WTC11 (cell line): ENCODE measurements at regions not wholly inside any gene's neighbourhood (a gene's known extent, or its start where the extent isn't known, plus 50 kb on each side); places are given as distances from the start of the nearest gene placed in this dataset.

Experiments
- ATAC-seq: fragments of 200-7000 bp; cut with Tn5 transposase; 2 replicates; pipeline ENCODE4 v1.10.0; 2021; ENCODE audit warnings: mild to moderate bottlenecking, moderate library complexity
- CTCF ChIA-PET: fragments of 300-600 bp; sonication (Branson Sonifier 250); formaldehyde crosslinking; loops from one replicate; lab custom pipeline; 2021; ENCODE audit warnings: antibody characterized with exemption; lab: Charles Lee
- POLR2A ChIA-PET: fragments of 350-600 bp; sonication (Branson Sonifier 250); formaldehyde crosslinking; loops from one replicate; lab custom pipeline; 2021; ENCODE audit warnings: antibody characterized with exemption; lab: Charles Lee
- DNase-seq: peaks from one replicate; pipeline ENCODE4 v3.0.0; 2021; ENCODE audit warnings: low spot score
- H3K27ac Mint-ChIP-seq: 2 replicates; pipeline ENCODE4 v1.8.0; 2021; ENCODE audit warnings: mixed read lengths
- H3K27me3 Mint-ChIP-seq: 2 replicates; pipeline ENCODE4 v1.8.0; 2021; ENCODE audit warnings: low read depth, mild to moderate bottlenecking, moderate library complexity, mixed read lengths
- H3K36me3 Mint-ChIP-seq: 2 replicates; pipeline ENCODE4 v1.8.0; 2021; ENCODE audit warnings: mixed read lengths
- H3K4me1 Mint-ChIP-seq: 2 replicates; pipeline ENCODE4 v1.8.0; 2022; ENCODE audit warnings: mixed read lengths
- H3K4me3 Mint-ChIP-seq: 2 replicates; pipeline ENCODE4 v1.8.0; 2021; ENCODE audit warnings: mild to moderate bottlenecking, moderate library complexity, mixed read lengths
- H3K9me3 Mint-ChIP-seq: 2 replicates; pipeline ENCODE4 v1.8.0; 2021; ENCODE audit warnings: mixed read lengths
- ESRRA ChIP-seq: sonication (generic); formaldehyde crosslinking; IDR thresholded peaks from 2 replicates; pipeline ENCODE4 v1.8.1; 2022; ENCODE audit warnings: mild to moderate bottlenecking, missing genetic modification reagents, borderline replicate concordance
- JAZF1 ChIP-seq: fragments of 250-450 bp; sonication (Bioruptor Pico); IDR thresholded peaks from 2 replicates; pipeline ENCODE4 v1.9.0; 2021; ENCODE audit warnings: moderate library complexity, mild to moderate bottlenecking, inconsistent platforms
- KAT7 ChIP-seq: sonication (generic); formaldehyde crosslinking; IDR thresholded peaks from 2 replicates; pipeline ENCODE4 v1.8.1; 2023; ENCODE audit warnings: missing genetic modification reagents, mild to moderate bottlenecking, borderline replicate concordance
- NR2C2 ChIP-seq: sonication (generic); formaldehyde crosslinking; IDR thresholded peaks from 2 replicates; pipeline ENCODE4 v1.8.0; 2022; ENCODE audit warnings: mild to moderate bottlenecking, missing genetic modification reagents
- RORB ChIP-seq: fragments of 250-450 bp; sonication (Bioruptor Pico); IDR thresholded peaks from 2 replicates; pipeline ENCODE4 v1.9.0; 2021; ENCODE audit warnings: mild to moderate bottlenecking
- SMAD4 ChIP-seq: sonication (generic); formaldehyde crosslinking; IDR thresholded peaks from 2 replicates; pipeline ENCODE4 v1.8.0; 2022; ENCODE audit warnings: mild to moderate bottlenecking, missing genetic modification reagents
- SOX15 ChIP-seq: fragments of 250-450 bp; sonication (Bioruptor Pico); IDR thresholded peaks from 2 replicates; pipeline ENCODE4 v1.9.0; 2021; ENCODE audit warnings: mild to moderate bottlenecking
- TEAD1 ChIP-seq: sonication (generic); formaldehyde crosslinking; IDR thresholded peaks from 2 replicates; pipeline ENCODE4 v1.8.0; 2022; ENCODE audit warnings: mild to moderate bottlenecking, missing genetic modification reagents
- TEAD4 ChIP-seq: sonication (generic); formaldehyde crosslinking; IDR thresholded peaks from 2 replicates; pipeline ENCODE4 v1.8.0; 2022; ENCODE audit warnings: mild to moderate bottlenecking, missing genetic modification reagents
- ZNF396 ChIP-seq: fragments of 250-450 bp; sonication (Bioruptor Pico); IDR thresholded peaks from 2 replicates; pipeline ENCODE4 v1.8.0; 2021; ENCODE audit warnings: mild to moderate bottlenecking, moderate library complexity, borderline replicate concordance
- ZNF423 ChIP-seq: fragments of 250-450 bp; sonication (Bioruptor Pico); IDR thresholded peaks from 2 replicates; pipeline ENCODE4 v2.1.2; 2022; ENCODE audit warnings: mild to moderate bottlenecking, moderate library complexity
- TF ChIP-seq, protein P1 (sequence below): sonication (generic); formaldehyde crosslinking; IDR thresholded peaks from 2 replicates; pipeline ENCODE4 v1.8.1; 2022; ENCODE audit warnings: mild to moderate bottlenecking, moderate library complexity, missing genetic modification reagents
- TF ChIP-seq, protein P2 (sequence below): sonication (generic); formaldehyde crosslinking; IDR thresholded peaks from 2 replicates; pipeline ENCODE4 v1.8.1; 2022; ENCODE audit warnings: low read depth, mild to moderate bottlenecking, moderate library complexity, missing genetic modification reagents, borderline replicate concordance
- TF ChIP-seq, protein P3 (sequence below): sonication (generic); formaldehyde crosslinking; IDR thresholded peaks from 2 replicates; pipeline ENCODE4 v1.8.1; 2023; ENCODE audit warnings: mild to moderate bottlenecking, missing genetic modification reagents, borderline replicate concordance
- TF ChIP-seq, protein P4 (sequence below): fragments of 200-600 bp; IDR thresholded peaks from 2 replicates; pipeline ENCODE4 v1.8.0; 2022; ENCODE audit warnings: antibody characterized with exemption
- TF ChIP-seq, protein P5 (sequence below): sonication (generic); formaldehyde crosslinking; IDR thresholded peaks from 2 replicates; pipeline ENCODE4 v1.8.1; 2023; ENCODE audit warnings: mild to moderate bottlenecking, missing genetic modification reagents, moderate library complexity
- TF ChIP-seq, protein P6 (sequence below): sonication (generic); formaldehyde crosslinking; conservative IDR thresholded peaks from 2 replicates; pipeline ENCODE4 v1.8.1; 2023; ENCODE audit warnings: mild to moderate bottlenecking, low read depth, missing genetic modification reagents, moderate library complexity
- TF ChIP-seq, protein P7 (sequence below): fragments of 250-450 bp; sonication (Bioruptor Pico); conservative IDR thresholded peaks from 2 replicates; pipeline ENCODE4 v1.9.0; 2021; ENCODE audit warnings: mild to moderate bottlenecking
- TF ChIP-seq, protein P8 (sequence below): sonication (generic); formaldehyde crosslinking; IDR thresholded peaks from 2 replicates; pipeline ENCODE4 v1.8.1; 2023; ENCODE audit warnings: mild to moderate bottlenecking, missing genetic modification reagents
- TF ChIP-seq, protein P9 (sequence below): sonication (generic); formaldehyde crosslinking; conservative IDR thresholded peaks from 2 replicates; pipeline ENCODE4 v1.8.1; 2022; ENCODE audit warnings: mild to moderate bottlenecking, missing genetic modification reagents

DNA sequence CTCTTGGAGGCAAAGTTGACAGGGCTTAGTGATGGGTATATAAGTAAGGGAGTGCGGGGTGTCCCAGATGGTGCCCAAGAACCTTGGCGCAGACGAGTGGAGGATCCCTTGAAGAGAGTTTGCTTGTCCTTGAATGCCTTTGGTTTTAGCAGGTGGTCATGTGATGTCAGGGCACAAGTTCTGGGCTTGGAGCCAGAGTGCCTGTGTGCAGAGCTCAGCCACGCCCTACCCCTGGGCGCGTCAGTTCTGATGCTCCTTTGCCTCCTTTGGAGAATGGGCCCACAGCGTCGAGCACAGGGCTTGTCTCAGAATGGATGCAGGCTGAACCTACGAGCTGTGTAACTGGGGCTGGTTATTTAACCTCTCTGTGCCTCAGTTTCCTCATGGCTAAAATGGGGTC, 412.2 kb upstream of the EEF2KMT start:
- H3K4me1 Mint-ChIP-seq: no peaks in the 10 kb centered on the region
- H3K27ac Mint-ChIP-seq: no peak overlapping the region
- CTCF ChIA-PET: no interaction called here
- DNase-seq: no peak
- H3K9me3 Mint-ChIP-seq: peaks cover 89% of the 10 kb centered on the region
- H3K27me3 Mint-ChIP-seq: peaks cover 12% of the 10 kb centered on the region; the same call in 1 of the 2 replicates
- H3K36me3 Mint-ChIP-seq: peaks cover 67% of the 10 kb centered on the region
- POLR2A ChIA-PET: no interaction called here
- ATAC-seq: no peak
- H3K4me3 Mint-ChIP-seq: no peak overlapping the region
- TF ChIP-seq, protein P1, sequence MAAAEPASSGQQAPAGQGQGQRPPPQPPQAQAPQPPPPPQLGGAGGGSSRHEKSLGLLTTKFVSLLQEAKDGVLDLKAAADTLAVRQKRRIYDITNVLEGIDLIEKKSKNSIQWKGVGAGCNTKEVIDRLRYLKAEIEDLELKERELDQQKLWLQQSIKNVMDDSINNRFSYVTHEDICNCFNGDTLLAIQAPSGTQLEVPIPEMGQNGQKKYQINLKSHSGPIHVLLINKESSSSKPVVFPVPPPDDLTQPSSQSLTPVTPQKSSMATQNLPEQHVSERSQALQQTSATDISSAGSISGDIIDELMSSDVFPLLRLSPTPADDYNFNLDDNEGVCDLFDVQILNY: no peak
- TF ChIP-seq SOX15 (CRISPR knock-in tag) (no peak), ZNF423 (CRISPR knock-in tag) (no peak), TEAD1 (CRISPR knock-in tag) (no peak), ESRRA (CRISPR knock-in tag) (no peak), RORB (CRISPR knock-in tag) (no peak)
- TF ChIP-seq, protein P2, sequence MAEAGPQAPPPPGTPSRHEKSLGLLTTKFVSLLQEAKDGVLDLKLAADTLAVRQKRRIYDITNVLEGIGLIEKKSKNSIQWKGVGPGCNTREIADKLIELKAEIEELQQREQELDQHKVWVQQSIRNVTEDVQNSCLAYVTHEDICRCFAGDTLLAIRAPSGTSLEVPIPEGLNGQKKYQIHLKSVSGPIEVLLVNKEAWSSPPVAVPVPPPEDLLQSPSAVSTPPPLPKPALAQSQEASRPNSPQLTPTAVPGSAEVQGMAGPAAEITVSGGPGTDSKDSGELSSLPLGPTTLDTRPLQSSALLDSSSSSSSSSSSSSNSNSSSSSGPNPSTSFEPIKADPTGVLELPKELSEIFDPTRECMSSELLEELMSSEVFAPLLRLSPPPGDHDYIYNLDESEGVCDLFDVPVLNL: no peak
- TF ChIP-seq, protein P3, sequence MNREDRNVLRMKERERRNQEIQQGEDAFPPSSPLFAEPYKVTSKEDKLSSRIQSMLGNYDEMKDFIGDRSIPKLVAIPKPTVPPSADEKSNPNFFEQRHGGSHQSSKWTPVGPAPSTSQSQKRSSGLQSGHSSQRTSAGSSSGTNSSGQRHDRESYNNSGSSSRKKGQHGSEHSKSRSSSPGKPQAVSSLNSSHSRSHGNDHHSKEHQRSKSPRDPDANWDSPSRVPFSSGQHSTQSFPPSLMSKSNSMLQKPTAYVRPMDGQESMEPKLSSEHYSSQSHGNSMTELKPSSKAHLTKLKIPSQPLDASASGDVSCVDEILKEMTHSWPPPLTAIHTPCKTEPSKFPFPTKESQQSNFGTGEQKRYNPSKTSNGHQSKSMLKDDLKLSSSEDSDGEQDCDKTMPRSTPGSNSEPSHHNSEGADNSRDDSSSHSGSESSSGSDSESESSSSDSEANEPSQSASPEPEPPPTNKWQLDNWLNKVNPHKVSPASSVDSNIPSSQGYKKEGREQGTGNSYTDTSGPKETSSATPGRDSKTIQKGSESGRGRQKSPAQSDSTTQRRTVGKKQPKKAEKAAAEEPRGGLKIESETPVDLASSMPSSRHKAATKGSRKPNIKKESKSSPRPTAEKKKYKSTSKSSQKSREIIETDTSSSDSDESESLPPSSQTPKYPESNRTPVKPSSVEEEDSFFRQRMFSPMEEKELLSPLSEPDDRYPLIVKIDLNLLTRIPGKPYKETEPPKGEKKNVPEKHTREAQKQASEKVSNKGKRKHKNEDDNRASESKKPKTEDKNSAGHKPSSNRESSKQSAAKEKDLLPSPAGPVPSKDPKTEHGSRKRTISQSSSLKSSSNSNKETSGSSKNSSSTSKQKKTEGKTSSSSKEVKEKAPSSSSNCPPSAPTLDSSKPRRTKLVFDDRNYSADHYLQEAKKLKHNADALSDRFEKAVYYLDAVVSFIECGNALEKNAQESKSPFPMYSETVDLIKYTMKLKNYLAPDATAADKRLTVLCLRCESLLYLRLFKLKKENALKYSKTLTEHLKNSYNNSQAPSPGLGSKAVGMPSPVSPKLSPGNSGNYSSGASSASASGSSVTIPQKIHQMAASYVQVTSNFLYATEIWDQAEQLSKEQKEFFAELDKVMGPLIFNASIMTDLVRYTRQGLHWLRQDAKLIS: no peak
- TF ChIP-seq, protein P4, sequence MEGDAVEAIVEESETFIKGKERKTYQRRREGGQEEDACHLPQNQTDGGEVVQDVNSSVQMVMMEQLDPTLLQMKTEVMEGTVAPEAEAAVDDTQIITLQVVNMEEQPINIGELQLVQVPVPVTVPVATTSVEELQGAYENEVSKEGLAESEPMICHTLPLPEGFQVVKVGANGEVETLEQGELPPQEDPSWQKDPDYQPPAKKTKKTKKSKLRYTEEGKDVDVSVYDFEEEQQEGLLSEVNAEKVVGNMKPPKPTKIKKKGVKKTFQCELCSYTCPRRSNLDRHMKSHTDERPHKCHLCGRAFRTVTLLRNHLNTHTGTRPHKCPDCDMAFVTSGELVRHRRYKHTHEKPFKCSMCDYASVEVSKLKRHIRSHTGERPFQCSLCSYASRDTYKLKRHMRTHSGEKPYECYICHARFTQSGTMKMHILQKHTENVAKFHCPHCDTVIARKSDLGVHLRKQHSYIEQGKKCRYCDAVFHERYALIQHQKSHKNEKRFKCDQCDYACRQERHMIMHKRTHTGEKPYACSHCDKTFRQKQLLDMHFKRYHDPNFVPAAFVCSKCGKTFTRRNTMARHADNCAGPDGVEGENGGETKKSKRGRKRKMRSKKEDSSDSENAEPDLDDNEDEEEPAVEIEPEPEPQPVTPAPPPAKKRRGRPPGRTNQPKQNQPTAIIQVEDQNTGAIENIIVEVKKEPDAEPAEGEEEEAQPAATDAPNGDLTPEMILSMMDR: no peak
- TF ChIP-seq, protein P5, sequence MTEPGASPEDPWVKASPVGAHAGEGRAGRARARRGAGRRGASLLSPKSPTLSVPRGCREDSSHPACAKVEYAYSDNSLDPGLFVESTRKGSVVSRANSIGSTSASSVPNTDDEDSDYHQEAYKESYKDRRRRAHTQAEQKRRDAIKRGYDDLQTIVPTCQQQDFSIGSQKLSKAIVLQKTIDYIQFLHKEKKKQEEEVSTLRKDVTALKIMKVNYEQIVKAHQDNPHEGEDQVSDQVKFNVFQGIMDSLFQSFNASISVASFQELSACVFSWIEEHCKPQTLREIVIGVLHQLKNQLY (CRISPR knock-in tag): no peak
- TF ChIP-seq, all 79 proteins: peak for 0

DNA sequence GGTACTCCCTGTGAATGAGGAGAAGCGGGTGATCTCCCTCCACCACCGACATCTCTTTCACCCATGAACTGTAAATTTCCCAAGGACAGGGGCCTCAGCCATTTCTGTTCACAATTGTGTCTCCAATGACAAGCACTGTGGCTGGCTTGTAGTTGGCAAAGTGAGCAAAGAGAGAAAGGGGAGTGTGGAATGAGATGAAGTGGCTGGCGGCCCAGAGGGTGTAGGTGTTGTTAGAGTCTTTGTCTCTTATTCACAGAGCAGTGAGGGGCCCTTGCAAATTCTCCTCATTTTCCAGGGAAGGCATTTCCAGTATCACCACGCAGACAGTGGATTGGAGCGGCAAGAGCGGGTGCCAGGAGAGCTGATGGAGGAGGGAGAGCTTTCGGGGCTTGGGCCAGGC, 411.7 kb upstream of the EEF2KMT start:
- DNase-seq (no peak), ATAC-seq (no peak)
- Mint-ChIP-seq H3K36me3 (peaks cover 67% of the 10 kb centered on the region), H3K4me1 (no peaks in the 10 kb centered on the region), H3K4me3 (no peak overlapping the region), H3K27me3 (peaks cover 15% of the 10 kb centered on the region), H3K27ac (no peak overlapping the region), H3K9me3 (peaks cover 89% of the 10 kb centered on the region)
- ChIA-PET POLR2A (no interaction called here), CTCF (no interaction called here)
- TF ChIP-seq JAZF1 (CRISPR knock-in tag): no peak
- TF ChIP-seq, protein P6, sequence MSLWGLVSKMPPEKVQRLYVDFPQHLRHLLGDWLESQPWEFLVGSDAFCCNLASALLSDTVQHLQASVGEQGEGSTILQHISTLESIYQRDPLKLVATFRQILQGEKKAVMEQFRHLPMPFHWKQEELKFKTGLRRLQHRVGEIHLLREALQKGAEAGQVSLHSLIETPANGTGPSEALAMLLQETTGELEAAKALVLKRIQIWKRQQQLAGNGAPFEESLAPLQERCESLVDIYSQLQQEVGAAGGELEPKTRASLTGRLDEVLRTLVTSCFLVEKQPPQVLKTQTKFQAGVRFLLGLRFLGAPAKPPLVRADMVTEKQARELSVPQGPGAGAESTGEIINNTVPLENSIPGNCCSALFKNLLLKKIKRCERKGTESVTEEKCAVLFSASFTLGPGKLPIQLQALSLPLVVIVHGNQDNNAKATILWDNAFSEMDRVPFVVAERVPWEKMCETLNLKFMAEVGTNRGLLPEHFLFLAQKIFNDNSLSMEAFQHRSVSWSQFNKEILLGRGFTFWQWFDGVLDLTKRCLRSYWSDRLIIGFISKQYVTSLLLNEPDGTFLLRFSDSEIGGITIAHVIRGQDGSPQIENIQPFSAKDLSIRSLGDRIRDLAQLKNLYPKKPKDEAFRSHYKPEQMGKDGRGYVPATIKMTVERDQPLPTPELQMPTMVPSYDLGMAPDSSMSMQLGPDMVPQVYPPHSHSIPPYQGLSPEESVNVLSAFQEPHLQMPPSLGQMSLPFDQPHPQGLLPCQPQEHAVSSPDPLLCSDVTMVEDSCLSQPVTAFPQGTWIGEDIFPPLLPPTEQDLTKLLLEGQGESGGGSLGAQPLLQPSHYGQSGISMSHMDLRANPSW (CRISPR knock-in tag): no peak
- TF ChIP-seq ZNF396 (CRISPR knock-in tag): no peak
- TF ChIP-seq, protein P7, sequence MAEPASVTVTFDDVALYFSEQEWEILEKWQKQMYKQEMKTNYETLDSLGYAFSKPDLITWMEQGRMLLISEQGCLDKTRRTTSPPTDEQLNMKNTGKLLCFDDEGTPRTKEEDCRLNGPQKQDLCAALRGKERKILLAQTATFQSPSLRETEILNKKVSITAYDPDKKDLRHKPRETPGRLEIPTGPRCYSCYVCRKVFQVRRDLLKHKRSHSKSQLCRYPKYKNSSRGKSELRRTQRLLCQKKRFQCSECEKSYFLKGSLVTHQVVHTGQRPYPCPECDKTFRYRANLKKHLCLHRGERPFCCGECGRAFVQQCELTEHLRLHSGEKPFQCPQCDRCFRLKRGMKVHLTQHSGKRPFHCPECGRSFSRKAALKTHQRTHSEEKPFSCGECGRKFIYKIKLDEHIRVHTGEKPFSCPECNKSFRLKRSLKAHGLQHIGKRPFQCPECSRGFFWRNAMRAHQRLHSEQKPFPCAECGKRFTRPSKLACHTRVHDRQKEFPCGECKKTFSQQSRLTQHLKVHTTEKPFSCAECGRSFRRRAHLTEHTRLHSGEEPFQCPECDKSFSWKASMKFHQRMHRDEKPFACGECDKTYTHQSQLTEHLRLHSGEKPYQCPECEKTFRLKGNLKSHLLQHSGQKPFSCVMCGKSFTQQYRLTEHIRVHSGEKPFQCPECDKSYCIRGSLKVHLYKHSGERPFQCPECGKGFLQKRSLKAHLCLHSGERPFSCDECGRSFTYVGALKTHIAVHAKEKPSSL (CRISPR knock-in tag): no peak
- TF ChIP-seq NR2C2 (CRISPR knock-in tag): no peak
- TF ChIP-seq TEAD4 (CRISPR knock-in tag): no peak
- no peak for TF ChIP-seq SMAD4 (CRISPR knock-in tag)
- TF ChIP-seq, protein P8, sequence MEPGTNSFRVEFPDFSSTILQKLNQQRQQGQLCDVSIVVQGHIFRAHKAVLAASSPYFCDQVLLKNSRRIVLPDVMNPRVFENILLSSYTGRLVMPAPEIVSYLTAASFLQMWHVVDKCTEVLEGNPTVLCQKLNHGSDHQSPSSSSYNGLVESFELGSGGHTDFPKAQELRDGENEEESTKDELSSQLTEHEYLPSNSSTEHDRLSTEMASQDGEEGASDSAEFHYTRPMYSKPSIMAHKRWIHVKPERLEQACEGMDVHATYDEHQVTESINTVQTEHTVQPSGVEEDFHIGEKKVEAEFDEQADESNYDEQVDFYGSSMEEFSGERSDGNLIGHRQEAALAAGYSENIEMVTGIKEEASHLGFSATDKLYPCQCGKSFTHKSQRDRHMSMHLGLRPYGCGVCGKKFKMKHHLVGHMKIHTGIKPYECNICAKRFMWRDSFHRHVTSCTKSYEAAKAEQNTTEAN (CRISPR knock-in tag): no peak
- TF ChIP-seq RORB (CRISPR knock-in tag): no peak
- TF ChIP-seq, protein P9, sequence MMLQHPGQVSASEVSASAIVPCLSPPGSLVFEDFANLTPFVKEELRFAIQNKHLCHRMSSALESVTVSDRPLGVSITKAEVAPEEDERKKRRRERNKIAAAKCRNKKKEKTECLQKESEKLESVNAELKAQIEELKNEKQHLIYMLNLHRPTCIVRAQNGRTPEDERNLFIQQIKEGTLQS: no peak
- TF ChIP-seq KAT7 (CRISPR knock-in tag): no peak
